NCI-H146 treated with DMSO at 0.1 percent for 48 hours (cell line): ENCODE measurements at regions not wholly inside any gene's neighbourhood (a gene's known extent, or its start where the extent isn't known, plus 50 kb on each side); places are given as distances from the start of the nearest gene placed in this dataset.
"Not testable (repeated sequence)": the region's sequence is repeated elsewhere in the genome, so short reads cannot be mapped to it uniquely, and the experiment has no call there.

Source experiments
- DNase-seq: peaks from one replicate; lab custom pipeline; 2025; ENCODE audit not compliant: unreplicated experiment; lab: John Stamatoyannopoulos, UW

GRCh38 chr14:105581551-105582341, 55.4 kb downstream of the TMEM121 start:
- DNase-seq = no peak

DNA sequence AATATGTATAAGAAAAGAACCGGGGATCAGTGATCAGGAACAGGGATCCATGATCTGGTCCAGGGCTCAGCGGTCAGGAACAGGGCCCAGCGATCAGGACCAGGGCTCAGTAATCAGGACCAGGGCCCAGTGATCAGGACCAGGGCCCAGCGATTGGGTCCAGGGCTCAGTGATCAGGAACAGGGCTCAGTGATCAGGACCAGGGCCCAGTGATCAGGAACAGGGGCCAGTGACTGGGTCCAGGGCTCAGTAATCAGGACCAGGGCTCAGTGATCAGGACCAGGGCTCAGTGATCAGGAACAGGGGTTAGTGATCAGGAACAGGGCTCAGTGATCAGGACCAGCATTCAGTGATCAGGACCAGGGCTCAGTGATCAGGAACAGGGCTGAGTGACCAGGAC, 56.3 kb downstream of the TMEM121 start:
- no peak for DNase-seq

DNA sequence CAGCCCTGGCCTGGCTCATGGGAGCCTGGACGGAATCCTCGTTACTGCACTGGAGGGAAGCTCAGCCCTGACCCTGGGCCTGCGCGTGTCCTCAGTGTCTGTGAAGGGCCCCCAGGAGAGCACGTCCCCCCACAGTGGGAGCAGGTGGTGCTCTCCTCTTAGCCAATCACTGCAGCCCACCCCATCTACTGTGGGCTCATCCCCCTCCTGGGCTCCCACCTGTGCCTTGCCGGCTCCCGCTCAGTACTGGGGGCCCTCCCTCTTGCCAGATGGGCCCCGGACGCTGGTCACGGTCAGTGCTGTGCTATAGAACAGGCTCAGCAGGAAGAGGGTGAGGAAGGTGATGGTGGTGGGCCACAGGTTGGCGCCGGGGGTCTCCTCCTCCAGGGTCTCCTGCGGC, 57.5 kb downstream of the TMEM121 start:
- not testable (repeated sequence) for DNase-seq

DNA sequence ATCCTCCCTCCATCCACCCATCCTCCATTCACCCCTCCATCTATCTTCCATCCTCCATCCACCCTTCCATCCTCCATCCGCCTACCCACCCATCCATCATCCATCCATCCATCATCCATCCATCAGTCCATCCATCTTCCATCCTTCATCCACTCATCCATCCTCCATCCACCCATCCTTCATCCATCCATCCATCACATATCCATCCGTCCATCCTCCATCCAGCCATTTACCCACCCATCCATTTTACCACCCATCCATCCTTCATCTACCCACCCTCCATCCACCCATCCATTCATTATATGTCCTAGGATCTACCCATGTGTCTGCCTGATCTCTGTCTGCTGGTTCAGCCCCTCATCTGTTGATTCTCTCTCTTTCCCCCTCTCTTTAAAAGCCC, 58.9 kb downstream of the TMEM121 start:
- not testable (repeated sequence) for DNase-seq

DNA sequence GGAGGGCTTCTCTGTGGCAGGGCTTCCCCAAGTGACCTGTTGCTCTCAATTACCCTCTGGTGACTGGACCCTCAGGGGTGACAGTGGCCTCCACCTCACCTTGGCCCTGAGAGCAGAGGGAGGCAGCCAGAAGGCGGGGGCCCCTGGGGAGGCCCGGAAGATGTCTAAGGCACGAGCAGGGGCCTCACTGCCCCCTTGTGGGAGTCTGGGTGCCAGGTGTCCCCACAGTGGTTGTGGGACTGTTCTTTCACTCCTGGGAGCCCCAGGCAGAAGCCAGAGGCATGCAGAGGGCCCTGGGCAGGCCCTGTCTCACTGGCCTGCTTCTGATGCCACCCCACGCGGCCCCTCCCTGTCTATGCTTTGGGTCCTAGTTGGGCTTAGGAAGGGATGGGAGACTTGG, 59.3 kb downstream of the TMEM121 start:
- DNase-seq = not testable (repeated sequence)

DNA sequence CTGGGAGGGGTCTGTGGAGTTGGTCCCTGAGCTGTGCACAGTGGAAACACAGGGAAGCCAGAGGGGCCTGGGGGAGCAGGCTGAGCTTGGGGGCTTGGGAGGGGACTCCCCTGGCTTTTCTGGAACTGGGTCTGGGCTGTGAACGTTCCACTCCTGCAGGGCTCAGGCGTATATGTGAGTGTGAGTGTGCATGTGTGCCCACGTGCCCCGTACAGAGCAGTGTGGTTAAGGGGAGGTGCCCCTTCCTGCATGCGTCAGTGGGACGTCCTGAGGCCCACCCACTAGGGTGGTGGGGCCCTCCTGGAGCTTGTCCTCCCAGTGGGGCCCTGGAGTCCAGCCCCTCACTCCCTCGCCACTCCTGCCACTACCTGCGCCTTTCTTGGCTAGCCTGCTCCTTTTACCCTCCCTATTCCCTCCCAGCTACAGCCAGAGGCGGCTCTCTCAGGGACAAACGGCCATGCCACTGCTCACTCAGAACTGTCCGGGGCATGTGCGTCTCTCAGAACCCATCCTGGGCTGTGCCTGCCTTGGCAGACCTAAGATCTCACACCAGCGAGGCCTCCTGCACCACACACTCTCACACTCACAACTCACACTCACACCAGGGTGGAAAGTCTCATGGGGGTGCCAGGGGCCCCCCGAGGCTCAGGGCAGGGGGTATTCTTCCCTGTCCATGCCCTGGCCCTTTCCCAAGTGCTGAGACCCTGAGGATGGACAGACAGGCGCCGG, 59.9 kb downstream of the TMEM121 start:
- not testable (repeated sequence) for DNase-seq

DNA sequence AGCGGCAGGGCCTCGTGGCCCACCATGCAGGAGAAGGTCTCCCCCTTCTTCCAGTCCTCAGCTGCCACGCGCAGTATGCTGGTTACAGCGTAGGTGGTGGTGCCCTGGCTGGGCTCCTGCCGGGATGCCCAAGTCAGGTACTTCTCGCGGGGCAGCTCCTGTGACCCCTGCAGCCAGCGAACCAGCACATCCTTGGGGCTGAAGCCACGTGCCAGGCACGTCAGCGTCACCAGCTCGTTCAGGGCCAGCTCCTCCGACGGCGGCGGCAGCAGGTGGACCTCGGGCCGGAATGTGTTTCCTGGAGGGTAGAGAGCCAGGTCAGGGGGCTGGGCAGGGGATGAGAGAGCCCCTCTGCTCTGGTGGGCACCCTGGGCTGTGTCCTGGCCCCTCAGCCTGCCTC, 60.7 kb downstream of the TMEM121 start:
- DNase-seq = not testable (repeated sequence)

DNA sequence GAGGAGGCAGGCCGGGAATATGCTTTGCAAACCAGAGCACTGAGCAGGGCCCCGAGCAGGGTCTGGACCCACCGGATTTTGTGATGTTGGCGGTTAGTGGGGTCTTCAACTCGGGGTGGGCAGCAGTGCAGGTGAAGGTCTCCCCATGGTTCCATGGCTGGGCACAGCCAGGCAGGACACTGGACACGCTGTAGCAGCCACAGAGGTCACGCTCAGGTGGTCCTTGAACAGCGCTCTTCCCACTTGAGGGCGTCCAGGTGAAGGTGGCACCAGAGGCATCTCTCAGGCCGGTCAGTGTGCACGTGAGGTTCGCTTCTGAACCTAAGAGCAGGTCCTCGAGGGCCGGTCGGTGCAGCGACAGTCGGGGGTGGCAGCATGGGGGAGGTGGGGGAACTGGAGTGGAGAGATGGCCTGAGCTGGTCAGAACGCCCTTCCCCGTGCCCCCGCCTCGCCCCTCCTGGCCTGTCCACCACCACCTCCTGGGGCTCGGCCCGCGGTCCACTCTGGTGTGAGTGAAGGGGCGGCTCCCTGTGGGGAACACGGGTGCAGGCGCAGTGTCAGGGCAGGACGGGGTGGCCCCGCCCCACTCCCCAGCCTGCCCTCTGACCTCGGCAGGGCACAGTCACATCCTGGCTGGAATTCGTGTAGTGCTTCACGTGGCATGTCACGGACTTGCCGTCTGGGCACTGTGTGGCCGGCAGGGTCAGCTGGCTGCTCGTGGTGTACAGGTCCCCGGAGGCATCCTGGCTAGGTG, 61.3 kb downstream of the TMEM121 start:
- not testable (repeated sequence) for DNase-seq

GRCh38 chr14:105588236-105588860, 62.0 kb downstream of the TMEM121 start:
- no peak for DNase-seq

- no peak for DNase-seq
Measured at GRCh38 chr14:105589161-105589925, 63.0 kb downstream of the TMEM121 start.

DNA sequence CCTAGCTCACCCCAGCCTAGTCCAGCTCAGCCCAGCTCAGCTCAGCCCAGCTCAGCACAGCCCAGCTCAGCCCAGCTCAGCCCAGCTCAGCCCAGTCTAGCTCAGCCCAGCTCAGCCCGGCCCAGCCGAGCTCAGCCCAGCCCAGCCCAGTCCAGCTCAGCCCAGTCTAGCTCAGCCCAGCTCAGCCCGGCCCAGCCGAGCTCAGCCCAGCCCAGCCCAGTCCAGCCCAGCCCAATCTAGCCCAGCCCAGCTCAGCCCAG, 63.5 kb downstream of the TMEM121 start:
- DNase-seq = not testable (repeated sequence)

DNA sequence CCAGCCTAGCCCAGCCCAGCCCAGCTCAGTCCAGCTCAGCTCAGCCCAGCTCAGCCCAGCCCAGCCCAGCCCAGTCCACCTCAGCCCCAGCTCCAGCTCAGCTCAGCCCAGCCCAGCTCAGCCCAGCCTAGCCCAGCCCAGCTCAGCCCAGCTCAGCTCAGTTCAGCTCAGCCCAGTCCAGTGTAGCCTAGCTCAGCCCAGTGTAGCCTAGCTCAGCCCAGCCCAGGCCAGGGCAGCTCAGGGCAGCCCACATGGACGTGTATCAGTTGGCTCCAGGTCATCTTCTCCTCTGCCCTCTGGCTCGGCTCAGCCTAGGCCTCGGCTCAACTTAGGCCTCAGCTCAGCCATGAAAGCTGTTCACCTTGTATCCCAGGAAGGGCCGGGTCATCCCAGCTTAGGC, 64.7 kb downstream of the TMEM121 start:
- DNase-seq = no peak

DNA sequence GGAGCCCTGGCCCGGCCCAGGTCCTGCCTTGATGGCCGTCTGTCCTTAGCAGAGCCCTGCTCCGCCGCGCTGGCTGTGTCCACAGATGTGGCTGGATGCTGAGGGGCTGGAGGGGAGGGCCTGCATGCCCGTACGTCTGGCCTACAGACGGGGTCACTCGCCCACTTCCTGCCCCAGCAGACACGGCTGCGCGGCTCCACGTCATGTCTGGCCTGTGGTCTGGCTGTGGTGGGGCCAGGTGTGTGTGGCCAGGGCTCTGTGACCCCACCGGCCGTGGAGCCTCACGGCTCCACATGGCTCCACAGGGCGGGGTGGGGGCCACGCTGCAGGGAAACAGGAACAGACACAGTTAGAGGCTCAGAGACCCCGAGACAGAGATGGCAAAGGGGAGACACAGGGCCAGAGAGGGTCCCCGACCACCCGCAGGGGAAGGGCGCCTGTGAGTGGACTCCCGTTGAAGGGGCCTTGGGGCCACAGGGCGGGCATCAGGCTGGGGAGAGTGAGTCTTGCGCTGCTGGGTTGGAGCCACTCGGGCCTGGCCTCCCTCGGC, 65.5 kb downstream of the TMEM121 start:
- not testable (repeated sequence) for DNase-seq

DNA sequence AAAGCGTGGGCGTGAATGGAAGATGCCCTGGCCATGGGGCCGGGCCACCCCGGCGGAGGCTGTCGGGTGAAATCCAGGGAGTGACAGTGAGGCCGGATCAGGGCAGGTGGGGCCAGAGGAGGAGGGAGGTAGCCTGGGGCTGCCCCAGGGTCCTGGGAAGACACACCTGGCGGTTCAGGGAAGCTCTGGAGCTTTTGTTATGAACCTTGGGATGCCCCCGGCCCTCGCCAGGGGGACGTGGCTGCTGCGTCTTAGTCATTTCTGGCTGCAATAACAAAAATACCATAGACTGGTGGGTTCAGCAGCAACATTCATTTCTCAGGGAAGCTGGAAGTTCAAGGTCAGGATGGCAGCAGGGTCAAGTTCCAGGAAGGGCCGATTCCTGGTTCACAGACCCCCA, 66.3 kb downstream of the TMEM121 start:
- not testable (repeated sequence) for DNase-seq

DNA sequence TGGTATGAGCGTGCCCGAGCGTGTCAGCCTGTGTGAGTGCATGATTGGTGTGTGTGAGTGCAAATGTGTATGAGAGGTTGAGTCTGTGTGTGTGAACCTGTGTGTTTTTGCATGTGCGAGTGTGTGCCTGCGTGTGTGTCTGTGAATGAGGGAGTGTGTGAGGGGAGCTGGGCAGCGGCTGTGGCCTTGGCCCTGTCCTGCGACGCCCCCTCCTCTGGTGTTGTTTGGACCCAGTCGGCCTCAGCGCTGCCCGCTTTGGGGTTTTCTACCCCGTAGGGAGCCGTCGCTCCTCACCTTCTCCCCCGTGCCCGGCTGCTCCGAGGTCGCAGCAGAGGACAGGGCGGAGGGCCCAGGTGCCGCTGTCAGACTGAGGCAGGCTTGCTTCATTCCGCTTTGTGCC, 69.0 kb downstream of the TMEM121 start:
- not testable (repeated sequence) for DNase-seq

GRCh38 chr14:105596374-105596773, 70.0 kb downstream of the TMEM121 start:
- not testable (repeated sequence) for DNase-seq

DNA sequence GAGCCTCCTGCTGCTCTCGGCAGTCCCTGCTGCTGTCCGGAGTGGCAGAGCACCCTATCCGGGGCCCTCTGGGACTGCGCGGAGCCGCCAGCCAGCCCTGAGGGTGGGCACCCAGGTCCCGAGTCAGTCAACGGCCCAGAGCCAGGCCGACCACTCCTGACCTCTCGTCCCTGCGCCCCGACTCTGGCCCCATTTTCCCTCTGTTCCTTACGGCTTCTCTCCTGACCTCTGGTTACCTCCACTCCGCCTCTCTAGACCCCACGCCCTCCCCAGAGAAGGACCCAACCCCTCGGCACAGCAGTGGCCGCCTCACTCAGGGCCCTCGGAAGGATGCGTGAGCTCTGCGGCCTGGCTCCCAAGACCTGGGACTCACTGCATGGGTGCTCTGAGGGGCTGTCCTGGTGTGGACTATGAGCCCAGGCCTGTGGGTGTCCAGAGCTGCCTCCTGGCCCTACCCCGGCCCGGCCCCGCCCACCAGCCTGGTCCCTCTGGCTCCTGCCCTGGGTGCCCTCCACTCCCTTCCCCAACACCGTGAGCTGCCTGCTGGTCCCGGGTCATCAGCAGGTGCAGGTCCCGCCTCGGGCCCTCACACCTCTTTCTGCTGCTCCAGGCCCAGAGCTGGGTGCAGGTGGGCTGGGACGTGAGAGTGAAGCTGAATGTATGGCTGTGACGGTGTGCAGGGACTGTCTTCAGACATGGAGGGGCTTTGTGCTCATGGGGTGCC, 71.8 kb downstream of the TMEM121 start:
- not testable (repeated sequence) for DNase-seq

DNA sequence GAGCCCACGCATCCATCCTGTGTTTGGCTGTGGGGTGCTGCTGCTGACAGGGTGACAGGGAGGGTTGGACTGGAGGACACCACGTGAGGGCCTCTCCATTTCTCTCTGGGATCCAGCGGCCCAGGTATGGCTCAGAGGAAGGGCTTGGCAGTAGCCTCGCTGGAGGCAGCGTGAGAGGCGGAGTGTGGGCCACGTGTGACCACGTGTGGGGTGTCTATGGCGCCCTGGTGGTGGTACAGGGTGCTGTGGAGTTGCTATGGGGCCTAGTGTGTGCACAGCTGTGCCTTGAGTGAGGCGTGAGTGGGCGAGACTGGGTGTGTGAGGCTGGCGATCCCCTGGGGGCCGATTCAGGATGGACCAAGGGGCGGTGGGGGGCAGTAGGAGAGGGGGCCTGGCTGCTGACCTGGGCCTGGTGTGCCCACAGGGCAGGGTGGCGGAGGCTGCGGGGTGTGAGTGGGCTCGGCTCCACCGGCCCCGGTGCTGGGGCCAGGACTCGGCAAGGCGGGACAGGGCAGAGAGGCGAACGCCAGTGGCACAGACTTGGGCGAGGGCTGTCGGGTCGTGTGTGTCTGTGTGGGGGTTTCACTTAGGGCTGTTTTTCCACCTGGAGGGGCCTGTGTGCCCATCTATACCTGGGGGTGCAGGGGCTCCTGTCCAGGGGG, 72.7 kb downstream of the TMEM121 start:
- DNase-seq = not testable (repeated sequence)
